ENCODE measurements at regions not wholly inside any gene's neighbourhood (a gene's known extent, or its start where the extent isn't known, plus 50 kb on each side); places are given as distances from the start of the nearest gene placed in this dataset.
A peak's percentile ranks its signal among the peaks of the same experiment; 100 is the strongest.

DNA sequence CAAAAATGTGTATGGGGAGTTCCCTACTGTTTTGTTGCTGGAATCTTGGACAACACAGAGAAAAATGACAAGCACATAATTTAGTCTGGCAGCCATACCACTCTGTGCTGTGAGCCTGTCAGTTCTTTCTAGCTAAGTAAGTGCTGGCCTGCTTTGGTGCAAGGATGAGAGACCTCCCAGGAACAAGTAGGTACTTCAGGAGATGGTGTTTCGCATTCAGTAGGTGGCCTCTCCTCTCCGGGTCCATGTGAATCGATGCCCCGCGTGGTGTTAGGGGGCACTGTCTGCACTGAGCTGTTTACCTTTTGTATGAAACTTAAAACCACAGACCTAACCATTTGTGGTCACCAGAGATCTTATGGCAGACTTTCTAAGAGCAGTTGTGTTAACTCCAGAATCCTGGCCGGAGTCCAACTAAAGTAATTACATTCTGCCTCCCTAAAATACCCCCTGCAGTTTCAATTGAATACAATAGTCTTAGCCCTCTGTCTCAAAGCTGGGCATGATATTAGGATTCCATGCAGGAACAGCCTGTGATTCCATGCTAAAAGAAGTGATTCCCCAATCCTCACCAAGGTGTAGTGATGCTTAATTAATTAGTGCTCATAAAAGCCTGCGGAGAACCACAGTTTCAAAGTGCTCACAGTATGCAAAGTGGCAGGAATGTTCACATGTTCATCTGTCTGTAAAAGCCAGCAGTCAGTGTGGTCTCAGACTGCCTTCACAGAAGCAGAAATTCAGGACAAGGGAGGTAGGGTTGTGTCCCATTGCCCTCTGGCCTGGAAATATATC lies 64.2 kb downstream of the LLPH start (continued):
- TF ChIP-seq, protein P1, sequence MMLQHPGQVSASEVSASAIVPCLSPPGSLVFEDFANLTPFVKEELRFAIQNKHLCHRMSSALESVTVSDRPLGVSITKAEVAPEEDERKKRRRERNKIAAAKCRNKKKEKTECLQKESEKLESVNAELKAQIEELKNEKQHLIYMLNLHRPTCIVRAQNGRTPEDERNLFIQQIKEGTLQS (IDR thresholded peaks at IDR 0.05; ENCODE audit: borderline replicate concordance, extremely low read depth, low read depth, low read length), result no peak
- TF ChIP-seq YBX1 (IDR thresholded peaks at IDR 0.05), result no peak
- TF ChIP-seq TCF3 (IDR thresholded peaks at IDR 0.05; ENCODE audit: borderline replicate concordance, insufficient read depth, low read depth, low read length), result no peak
- TF ChIP-seq MEF2A (IDR thresholded peaks at IDR 0.05; ENCODE audit: insufficient read depth, low read depth, low read length), result no peak
- TF ChIP-seq BRCA1 (IDR thresholded peaks at IDR 0.05; ENCODE audit: low read depth, low read length), result no peak
- TF ChIP-seq, protein P2, sequence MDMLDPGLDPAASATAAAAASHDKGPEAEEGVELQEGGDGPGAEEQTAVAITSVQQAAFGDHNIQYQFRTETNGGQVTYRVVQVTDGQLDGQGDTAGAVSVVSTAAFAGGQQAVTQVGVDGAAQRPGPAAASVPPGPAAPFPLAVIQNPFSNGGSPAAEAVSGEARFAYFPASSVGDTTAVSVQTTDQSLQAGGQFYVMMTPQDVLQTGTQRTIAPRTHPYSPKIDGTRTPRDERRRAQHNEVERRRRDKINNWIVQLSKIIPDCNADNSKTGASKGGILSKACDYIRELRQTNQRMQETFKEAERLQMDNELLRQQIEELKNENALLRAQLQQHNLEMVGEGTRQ (IDR thresholded peaks at IDR 0.05; ENCODE audit: borderline replicate concordance, low read depth, low read length), result no peak
- TF ChIP-seq RAD21 (IDR thresholded peaks at IDR 0.05; ENCODE audit: insufficient read depth, low read depth, low read length), result peak; percentile 14; the same call in 1 of the 2 replicates
- no peak for TF ChIP-seq NR2C1 (IDR thresholded peaks at IDR 0.05)
- no peak for TF ChIP-seq PAX5 (IDR thresholded peaks at IDR 0.05; ENCODE audit: borderline replicate concordance, low read depth, low read length)
- 0 out of 2 replicates have a peak, but pooled peaks have one; percentile 24 for TF ChIP-seq RAD51 (IDR thresholded peaks at IDR 0.05)
- TF ChIP-seq BCLAF1 (IDR thresholded peaks at IDR 0.05), result no peak
- TF ChIP-seq, protein P3, sequence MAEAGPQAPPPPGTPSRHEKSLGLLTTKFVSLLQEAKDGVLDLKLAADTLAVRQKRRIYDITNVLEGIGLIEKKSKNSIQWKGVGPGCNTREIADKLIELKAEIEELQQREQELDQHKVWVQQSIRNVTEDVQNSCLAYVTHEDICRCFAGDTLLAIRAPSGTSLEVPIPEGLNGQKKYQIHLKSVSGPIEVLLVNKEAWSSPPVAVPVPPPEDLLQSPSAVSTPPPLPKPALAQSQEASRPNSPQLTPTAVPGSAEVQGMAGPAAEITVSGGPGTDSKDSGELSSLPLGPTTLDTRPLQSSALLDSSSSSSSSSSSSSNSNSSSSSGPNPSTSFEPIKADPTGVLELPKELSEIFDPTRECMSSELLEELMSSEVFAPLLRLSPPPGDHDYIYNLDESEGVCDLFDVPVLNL (IDR thresholded peaks at IDR 0.05; ENCODE audit: low read depth, low read length), result no peak
- no peak for TF ChIP-seq TAF1 (IDR thresholded peaks at IDR 0.05; ENCODE audit: borderline replicate concordance, low read depth, low read length)
- TF ChIP-seq YY1 (IDR thresholded peaks at IDR 0.05; ENCODE audit: low read depth, low read length), result no peak
- no peak for TF ChIP-seq ZSCAN29 (IDR thresholded peaks at IDR 0.05)
- TF ChIP-seq IKZF2 (IDR thresholded peaks at IDR 0.05), result peak; percentile 93 to 95
- TF ChIP-seq TARDBP (IDR thresholded peaks at IDR 0.05; ENCODE audit: borderline replicate concordance), result no peak
- no peak for TF ChIP-seq ZNF24 (IDR thresholded peaks at IDR 0.05)
- TF ChIP-seq SMC3 (IDR thresholded peaks at IDR 0.05; ENCODE audit: borderline replicate concordance, low read length), result no peak; the same call in 1 of the 2 replicates
- TF ChIP-seq ZNF217 (IDR thresholded peaks at IDR 0.05), result peak; percentile 86
- TF ChIP-seq MTA3 (IDR thresholded peaks at IDR 0.05; ENCODE audit: borderline replicate concordance, low read length), result no peak
- no peak; the same call in 1 of the 2 replicates for TF ChIP-seq TBL1XR1 (IDR thresholded peaks at IDR 0.05; ENCODE audit: low read depth, low read length)
- TF ChIP-seq, protein P4, sequence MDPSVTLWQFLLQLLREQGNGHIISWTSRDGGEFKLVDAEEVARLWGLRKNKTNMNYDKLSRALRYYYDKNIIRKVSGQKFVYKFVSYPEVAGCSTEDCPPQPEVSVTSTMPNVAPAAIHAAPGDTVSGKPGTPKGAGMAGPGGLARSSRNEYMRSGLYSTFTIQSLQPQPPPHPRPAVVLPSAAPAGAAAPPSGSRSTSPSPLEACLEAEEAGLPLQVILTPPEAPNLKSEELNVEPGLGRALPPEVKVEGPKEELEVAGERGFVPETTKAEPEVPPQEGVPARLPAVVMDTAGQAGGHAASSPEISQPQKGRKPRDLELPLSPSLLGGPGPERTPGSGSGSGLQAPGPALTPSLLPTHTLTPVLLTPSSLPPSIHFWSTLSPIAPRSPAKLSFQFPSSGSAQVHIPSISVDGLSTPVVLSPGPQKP (IDR thresholded peaks at IDR 0.05; ENCODE audit: low read depth, low read length), result no peak
